Retinal pigment epithelial cell (primary cell): ENCODE measurements at regions not wholly inside any gene's neighbourhood (a gene's known extent, or its start where the extent isn't known, plus 50 kb on each side); places are given as distances from the start of the nearest gene placed in this dataset.
A peak's percentile ranks its signal among the peaks of the same experiment; 100 is the strongest.

Source experiments
- DNase-seq: peaks from one replicate; pipeline ENCODE4 v3.0.0-alpha.2; 2010; ENCODE audit warnings: low read depth
- H3K4me3 ChIP-seq: 2 replicates; pipeline ENCODE4 v1.5.1; 2011; ENCODE audit warnings: mild to moderate bottlenecking, low read length, control low read depth, moderate library complexity
- TF ChIP-seq, protein P1 (sequence below): conservative IDR thresholded peaks from 2 replicates; pipeline ENCODE4 v1.5.1; 2011; ENCODE audit warnings: low read depth, low read length, control low read depth, inconsistent platforms

DNA sequence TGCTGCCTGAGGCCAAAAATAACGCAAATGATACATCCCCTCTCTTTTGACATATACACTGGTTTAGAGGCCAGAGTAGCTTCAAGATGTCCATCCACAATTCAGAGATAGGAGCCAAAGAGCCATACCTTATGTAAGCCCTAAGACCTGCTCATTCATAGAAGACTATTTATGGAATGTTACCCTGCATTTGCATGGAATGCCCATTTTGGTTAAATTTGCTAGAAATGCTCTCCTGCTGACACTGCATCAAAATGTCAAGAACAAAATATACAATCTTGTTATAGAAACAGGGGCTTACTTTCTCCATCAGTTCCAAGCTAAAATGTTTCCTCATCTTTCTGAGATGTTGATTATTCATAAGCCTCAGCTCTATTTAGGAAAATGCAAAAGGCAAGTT, 183.3 kb upstream of the CDKN3 start:
- TF ChIP-seq, protein P1, sequence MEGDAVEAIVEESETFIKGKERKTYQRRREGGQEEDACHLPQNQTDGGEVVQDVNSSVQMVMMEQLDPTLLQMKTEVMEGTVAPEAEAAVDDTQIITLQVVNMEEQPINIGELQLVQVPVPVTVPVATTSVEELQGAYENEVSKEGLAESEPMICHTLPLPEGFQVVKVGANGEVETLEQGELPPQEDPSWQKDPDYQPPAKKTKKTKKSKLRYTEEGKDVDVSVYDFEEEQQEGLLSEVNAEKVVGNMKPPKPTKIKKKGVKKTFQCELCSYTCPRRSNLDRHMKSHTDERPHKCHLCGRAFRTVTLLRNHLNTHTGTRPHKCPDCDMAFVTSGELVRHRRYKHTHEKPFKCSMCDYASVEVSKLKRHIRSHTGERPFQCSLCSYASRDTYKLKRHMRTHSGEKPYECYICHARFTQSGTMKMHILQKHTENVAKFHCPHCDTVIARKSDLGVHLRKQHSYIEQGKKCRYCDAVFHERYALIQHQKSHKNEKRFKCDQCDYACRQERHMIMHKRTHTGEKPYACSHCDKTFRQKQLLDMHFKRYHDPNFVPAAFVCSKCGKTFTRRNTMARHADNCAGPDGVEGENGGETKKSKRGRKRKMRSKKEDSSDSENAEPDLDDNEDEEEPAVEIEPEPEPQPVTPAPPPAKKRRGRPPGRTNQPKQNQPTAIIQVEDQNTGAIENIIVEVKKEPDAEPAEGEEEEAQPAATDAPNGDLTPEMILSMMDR: no peak
- DNase-seq: no peak
- H3K4me3 ChIP-seq: no peak overlapping the region

DNA sequence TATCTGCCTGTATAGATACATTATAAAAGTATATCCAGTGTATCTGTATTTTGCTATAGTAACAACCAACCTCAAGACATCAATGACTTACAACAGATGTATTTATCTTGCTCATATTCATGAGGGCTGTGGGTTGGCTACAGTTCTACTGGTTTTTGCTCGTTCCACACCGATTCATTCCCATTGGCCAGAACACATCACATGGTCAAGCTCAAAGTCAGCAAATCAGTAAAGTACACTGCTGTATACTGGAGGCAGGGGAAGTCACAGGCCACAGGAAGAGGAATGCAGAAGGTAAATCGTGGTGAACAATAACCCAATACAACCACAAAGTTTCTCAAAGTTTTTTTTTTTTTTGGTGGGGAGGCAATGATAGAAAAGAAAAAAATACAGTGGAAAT, 180.0 kb upstream of the CDKN3 start:
- DNase-seq: no peak
- TF ChIP-seq, protein P1: no peak
- no peak overlapping the region for H3K4me3 ChIP-seq

GRCh38 chr14:54219261-54220070, 177.3 kb upstream of the CDKN3 start:
- TF ChIP-seq, protein P1: no peak
- no peak overlapping the region for H3K4me3 ChIP-seq
- DNase-seq: no peak

- TF ChIP-seq, protein P1: no peak
- peak overlapping the region; percentile 14 for H3K4me3 ChIP-seq
- no peak for DNase-seq
Observed at GRCh38 chr14:54220071-54220703, 176.6 kb upstream of the CDKN3 start.

GRCh38 chr14:54220704-54221431, 175.9 kb upstream of the CDKN3 start:
- no peak for DNase-seq
- H3K4me3 ChIP-seq: no peak overlapping the region
- TF ChIP-seq, protein P1: no peak

DNA sequence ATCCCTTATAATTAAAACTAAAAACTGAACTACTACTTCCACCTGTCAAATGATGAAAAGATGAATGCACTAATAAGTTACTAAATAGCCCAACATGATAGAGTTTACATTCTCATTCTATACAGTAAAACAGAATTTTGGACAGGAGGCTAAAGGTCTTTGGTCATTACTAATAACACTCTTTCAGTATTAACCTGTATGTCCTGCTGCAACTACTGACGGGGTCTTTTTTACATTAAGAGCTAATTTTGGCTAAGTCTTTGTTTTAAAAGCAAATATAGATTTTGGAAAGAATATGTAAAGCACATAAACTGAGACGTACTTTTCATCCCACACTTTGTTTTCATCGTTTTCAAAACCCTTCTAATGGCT, 175.4 kb upstream of the CDKN3 start:
- DNase-seq: no peak
- TF ChIP-seq, protein P1: no peak
- H3K4me3 ChIP-seq: no peak overlapping the region
